SH-SY5Y (cell line): ENCODE measurements at regions not wholly inside any gene's neighbourhood (a gene's known extent, or its start where the extent isn't known, plus 50 kb on each side); places are given as distances from the start of the nearest gene placed in this dataset.

Experiments
- GATA2 ChIP-seq: IDR thresholded peaks from 2 replicates; pipeline ENCODE4 v1.6.1; 2011; ENCODE audit warnings: mild to moderate bottlenecking, low read depth, low read length
- GATA3 ChIP-seq: IDR thresholded peaks from 2 replicates; pipeline ENCODE4 v1.6.1; 2011; ENCODE audit warnings: low read depth, mild to moderate bottlenecking, low read length, moderate library complexity

DNA sequence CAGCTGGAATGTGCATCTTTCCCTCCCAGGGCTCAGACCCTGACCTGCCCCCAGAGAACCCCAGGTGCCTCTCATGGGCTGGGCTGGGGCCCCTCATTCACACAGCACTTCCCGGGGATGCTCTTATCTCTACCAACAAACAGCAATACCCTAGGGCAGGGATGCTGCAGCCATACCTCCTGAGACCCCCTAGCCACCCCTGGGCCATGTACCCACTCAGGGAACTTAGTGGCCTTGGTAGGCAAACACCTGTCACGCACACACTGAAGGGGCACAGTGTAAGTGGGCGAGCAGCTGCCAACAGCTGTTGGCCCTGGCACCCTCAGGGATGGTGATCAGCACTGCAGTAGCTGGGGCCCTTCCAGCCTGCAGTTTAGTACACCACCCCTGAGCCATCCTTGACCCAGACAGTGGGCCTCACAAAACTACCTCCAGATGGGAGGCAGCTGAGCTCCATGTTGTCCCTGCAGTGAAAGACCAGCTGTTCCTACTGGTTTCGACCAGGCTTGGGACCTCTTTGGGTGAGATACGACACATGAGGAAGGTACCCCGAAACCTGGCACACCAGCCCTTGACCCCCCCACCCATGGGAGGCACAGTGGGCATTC lies 1723.6 kb downstream of the TP53TG3F start:
- no peak for TF ChIP-seq GATA2
- TF ChIP-seq GATA3, result no peak
